ENCODE measurements at regions not wholly inside any gene's neighbourhood (a gene's known extent, or its start where the extent isn't known, plus 50 kb on each side); places are given as distances from the start of the nearest gene placed in this dataset.
A peak's percentile ranks its signal among the peaks of the same experiment; 100 is the strongest.
"Not testable (repeated sequence)": the region's sequence is repeated elsewhere in the genome, so short reads cannot be mapped to it uniquely, and the experiment has no call there.

DNA sequence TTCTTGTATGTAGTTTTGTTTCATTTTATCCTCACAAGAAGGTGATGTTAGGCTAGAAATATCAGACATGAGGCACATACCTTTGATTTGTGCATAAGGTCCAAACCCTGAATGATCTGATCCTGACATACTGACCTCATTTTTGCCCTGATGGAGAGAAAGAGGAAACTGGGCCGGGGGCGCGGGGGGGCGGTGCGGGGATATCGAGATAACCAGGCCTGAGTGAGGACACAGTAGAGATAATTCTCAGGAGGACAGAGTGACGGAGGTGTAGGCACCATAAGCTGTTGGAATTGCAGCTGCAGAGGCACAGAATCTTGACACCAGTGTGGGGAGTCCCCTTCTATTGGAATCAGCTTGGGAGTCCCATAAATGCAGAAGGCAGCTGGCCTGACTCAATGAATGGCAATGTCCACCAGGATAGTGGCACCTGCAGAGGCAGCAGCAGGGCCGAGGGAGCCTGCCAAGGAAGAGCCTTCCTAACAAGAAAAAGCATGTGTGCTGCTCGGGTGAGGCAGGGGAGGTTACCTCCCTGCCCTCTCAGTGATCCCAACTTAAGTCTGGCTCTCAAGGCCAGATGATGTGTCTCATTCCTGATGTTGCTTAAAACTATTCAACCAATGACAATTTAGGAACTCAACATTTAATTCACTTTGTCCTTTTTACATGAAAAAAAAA lies 234.3 kb upstream of the MSX2 start:
- DNase-seq (ENCODE audit: low read depth) = no peak

DNA sequence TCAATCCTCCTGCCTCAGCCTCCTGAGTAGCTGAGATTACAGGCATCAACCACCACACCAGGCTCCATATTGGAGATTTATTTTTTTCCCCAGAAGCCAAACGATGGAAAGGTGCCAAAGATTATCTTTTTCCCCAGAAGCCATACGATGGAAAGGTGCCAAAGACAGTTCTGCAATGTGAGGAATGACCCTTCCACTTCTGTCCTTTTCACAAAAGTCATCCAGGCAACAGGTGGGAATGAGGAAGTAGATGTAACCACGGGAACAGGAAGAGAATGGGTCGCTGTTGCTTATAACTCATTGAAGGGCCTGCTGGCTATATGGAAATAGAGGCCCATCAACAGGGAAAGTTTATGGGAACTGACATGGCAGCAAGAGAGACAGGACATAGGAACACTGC lies 233.7 kb upstream of the MSX2 start:
- DNase-seq (ENCODE audit: low read depth) = no peak

DNA sequence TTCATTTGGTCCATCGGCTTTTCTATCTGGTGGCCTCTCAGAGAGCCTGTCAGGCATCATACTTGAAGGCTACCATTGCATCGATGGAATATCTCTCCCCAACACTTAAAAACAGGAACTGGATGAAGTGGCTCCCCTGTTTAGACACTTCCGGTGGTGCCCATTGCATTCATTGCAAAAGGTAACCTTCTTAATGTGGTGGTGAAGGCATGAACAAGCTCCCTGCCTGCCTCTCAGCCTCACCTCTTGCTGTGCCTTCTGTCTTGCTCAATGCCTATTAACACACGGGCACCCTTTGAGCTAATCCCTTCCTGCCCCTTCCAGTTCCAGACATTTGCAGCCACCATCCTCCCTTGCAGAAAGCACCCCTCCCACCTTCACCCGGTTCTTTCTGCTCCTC lies 233.1 kb upstream of the MSX2 start:
- no peak for DNase-seq (ENCODE audit: low read depth)

DNA sequence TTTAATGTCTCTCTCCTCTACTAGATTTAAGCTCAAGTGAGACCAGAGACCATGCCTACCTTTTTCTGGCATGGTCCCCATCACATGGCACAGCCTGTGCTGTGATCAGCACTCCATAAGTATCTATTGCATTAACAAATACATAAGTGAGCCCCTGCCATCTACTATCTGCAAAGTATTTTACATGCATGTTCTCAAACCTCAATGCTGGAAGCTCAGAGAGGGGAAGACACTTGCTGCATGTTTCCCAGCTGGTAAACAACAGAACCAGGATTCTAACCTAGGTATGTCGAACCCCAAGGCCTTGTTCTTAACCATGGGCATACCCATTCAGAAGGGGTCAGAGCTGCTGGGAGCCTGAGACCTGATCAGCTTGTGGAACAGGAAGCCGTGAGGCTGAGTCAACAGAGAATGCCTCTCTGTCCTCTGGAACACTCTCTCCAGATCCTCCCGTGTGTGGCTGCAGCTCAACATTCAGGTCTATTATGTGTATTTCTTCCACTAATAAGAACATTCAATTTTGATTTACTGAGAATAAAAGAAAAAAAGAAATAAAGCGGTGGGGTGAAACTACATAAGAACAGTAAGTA lies 232.5 kb upstream of the MSX2 start:
- DNase-seq (ENCODE audit: low read depth) = no peak

DNA sequence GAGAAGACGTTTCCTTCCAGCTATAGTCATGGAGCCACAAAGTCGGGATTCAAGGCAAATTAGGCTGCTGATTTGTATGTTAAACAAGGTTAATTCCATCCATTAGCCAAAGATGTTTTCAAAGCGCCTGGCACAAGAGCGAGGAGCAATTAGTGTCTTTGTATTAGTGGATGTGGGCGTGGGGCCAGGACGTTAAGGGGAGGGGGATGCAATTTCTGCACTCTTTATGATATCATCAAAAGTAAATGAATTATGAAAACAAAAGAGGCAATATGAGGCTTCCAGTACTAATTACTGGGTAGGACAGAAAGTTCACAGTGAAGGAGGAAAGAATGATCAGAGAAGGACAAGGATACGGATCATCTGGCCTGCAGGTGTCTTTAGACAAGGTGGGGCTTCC lies 230.9 kb upstream of the MSX2 start:
- DNase-seq (ENCODE audit: low read depth) = no peak

DNA sequence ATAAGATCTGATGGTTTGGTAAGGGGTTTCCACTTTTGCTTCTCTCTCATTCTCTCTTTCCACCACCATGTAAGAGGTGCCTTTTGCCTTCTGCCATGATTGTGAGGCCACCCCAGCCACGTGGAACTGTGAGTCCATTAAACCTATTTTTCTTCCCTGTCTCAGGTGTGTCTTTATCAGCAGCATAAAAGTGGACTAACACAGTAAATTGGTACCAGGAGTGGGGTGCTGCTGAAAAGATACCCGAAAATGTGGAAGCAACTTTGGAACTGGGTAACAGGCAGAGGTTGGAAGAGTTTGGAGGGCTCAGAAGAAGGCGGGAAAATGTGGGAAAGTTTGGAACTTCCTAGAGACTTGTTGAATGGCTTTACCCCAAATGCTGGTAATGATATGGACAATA lies 226.4 kb upstream of the MSX2 start:
- not testable (repeated sequence) for DNase-seq (ENCODE audit: low read depth)

DNA sequence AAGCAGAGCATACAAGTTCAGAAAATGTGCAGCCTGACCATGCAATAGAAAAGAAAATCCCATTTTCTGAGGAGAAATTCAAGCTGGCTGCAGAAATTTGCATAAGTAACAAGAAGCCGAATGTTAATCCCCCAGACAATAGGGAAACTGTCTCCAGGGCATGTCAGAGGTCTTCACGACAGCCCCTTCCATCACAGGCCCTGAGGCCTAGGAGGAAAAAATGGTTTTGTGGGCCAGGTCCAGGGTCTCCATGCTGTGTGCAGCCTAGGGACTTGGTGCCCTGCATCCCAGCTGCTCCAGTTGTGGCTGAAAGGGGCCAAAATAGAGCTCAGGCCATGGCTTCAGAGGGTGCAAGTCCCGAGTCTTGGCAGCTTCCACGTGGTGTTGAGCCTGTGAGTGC lies 225.8 kb upstream of the MSX2 start:
- not testable (repeated sequence) for DNase-seq (ENCODE audit: low read depth)

DNA sequence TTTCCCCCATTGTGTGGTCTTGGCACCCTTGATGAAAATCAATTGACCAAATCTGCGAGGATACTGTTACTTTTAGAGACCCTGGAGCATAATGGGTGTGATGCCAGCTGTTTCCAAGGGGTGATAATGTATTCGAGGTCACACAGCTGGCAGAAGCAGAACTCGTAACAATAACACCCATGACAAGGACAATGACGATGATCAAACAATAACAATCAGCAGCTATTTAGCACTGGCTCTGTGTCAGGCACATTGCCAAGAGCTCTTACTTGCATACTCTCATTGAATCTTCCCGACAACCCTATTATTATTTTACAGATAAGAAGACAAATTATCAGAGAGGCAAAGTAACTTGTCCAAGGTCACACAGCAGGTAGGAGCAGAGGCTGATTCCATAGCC lies 223.7 kb upstream of the MSX2 start:
- DNase-seq (ENCODE audit: low read depth) = no peak

DNA sequence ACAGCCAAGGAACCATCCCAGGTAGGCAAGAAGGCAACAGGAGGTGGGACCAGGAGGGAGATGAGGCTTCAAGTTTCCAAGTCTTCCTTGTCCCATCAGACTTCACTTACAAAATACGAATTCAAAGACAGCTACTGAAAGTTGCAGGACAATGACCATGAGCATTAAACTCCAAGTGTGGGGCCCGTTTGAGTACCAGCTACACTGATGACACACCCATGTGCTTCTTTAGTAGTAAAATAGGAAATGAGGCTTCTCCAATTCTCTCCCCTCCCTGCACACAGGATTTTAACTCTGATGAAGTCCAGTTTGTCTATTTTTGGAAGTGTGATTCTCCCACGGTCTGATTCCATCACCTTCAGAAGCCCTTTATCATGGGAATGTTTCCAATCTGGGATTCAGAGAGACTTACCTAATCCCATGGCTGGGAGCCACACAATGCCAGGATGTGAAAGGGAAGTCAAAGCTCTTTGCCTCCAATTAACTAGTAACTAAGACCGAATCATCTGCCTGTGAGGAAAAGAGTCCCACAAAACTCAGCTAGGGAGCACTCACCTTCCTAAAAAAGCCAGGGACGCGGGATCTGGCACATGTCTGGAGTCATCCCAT lies 222.8 kb upstream of the MSX2 start:
- peak; percentile 11 for DNase-seq (ENCODE audit: low read depth)

DNA sequence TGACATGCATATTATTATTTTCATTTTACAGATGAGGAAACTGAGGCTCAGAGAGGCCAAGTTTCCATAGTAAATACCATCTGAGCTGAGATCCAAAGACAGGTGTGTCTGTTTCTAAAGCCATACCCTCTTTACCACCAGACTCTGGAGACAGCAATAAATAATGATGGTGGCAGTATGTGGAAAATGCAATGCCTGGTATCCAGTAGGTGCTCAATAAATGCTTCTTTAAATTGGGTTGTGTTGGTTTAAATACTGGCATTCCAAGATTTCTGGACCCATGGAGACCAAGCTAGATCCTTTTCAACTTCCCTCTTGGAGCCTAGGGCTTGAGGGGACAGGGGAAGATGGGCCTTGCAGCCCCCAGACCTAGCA lies 221.3 kb upstream of the MSX2 start:
- no peak for DNase-seq (ENCODE audit: low read depth)

DNA sequence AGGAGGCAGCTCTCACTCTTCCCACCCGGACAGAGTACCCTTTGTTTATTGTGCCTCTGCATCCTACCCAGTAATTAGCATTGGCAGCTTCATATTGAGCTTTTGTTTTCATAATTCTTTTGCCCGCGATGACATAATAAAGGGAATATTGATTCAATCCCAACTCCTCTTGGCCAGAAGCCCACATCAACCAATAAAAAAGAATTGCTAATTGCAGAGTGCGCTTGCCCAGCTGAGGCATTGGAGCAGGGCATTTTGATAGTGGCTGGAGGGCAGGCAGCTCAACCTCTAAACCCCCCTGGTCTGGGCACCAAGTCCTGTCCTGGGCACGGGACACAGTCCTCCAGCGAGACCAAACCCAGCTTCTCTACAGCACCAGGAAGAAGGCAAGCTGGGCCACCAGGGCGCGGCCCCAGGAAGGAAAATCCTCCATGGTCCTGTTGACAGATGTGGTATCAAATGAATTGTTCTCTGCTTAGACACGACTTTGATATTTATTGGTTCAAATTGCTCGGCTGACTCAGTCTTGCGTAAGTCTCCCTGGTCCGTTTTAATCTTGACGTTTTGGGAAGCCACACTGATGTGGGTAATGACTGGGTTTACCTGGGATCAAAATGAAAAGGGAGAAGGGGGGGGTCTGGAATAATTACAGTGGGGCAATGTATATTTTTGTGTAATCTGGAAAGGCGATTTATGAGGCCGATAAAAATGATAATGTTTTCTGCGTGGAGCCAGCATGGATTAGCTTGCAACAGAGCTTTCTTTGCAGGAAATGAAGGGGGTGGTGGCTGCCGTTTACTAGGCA lies 220.7 kb upstream of the MSX2 start:
- DNase-seq (ENCODE audit: low read depth) = peak; percentile 61

DNA sequence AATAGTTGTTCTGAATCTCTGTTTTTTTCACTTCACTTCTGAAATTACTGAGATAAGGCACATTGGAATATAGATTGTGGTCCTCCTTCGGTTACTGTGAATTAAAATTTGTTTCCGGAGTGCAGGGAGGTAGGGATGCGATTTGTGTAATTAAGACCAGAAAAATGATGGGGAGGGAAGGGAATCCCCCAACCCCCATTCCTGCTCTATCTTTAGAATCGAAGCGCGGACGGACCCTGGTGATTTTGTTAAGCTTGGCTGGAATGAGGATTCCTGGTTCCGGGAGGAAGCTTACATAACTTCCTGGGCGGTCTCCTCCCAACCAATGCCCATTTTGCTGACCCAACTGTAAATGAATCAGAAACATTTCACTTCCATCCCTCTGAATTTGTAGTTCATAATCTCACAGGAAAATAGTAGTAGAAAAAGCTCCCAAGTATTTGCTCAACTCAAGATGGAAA lies 220.1 kb upstream of the MSX2 start:
- peak; percentile 14 for DNase-seq (ENCODE audit: low read depth)

DNA sequence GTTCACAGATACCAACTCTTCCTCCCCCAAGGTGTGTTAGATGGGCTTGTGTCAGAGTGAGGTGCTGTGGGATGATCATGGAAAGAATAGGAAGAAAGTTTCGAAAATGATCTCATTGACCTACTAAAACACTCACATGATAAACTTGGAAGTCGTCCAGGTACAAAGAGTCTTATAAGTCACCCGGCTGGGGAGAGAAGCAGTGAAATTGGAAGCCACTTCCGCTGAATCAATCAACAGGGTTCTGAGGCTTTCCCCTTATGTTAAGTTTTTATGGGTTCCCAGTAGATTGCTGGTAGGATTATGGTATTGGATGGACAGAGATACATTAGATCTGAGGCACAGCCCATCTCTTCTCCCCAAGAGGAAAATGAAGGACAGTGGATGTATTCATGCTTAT lies 218.8 kb upstream of the MSX2 start:
- peak; percentile 63 for DNase-seq (ENCODE audit: low read depth)

DNA sequence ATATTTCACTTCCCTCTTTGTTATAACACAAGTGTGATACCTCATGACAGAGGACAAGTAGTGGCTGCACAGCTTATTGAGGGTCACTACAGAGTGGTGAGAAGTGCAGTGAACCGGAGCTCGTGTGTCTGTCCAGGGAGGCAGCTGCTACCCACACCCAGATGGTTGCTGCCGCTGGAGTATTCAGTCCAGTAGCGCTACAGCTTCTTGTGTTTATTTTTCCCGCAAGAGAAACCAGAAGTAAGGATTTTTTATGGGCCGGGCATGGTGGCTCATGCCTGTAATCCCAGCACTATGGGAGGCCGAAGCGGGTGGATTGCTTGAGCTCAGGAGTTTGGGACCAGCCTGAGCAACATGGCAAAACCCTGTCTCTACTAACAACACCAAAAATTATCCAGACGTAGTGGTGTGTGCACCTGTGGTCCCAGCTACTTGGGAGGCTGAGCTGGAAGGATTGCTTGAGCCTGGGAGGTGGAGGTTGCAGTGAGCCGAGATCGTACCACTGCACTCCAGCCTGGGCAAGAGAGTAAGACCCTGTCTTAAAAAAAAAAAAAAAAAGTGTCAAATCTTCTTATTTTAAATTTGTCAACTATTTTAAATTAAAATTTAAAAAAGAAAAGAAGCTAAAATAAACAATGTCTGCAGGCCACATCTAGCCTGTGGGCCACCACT lies 213.5 kb upstream of the MSX2 start:
- not testable (repeated sequence) for DNase-seq (ENCODE audit: low read depth)

DNA sequence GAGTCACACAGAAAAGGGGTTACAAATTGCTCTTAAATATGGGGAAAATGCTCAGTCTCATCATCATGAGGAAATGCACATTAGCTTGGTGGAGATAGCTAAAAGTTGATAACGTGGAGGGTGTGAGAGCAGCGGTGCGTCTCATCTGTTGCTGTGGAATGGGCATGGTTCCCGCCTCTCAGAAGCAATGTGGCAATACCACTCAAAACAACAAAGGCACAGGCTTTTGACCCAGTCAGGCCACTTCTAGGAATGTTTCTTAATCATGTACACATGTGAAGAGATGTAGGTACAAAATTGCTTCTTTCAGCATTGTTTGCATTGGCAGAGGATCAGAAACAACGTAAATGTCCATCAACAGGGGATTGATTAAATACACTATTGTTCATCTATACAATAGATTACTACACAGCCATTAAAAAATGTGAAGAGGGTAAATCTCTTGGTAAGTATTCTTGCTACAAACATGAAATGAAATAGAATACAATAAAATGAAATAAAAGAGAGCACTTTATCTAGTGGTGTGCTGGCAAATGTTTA lies 212.6 kb upstream of the MSX2 start:
- DNase-seq (ENCODE audit: low read depth) = no peak

DNA sequence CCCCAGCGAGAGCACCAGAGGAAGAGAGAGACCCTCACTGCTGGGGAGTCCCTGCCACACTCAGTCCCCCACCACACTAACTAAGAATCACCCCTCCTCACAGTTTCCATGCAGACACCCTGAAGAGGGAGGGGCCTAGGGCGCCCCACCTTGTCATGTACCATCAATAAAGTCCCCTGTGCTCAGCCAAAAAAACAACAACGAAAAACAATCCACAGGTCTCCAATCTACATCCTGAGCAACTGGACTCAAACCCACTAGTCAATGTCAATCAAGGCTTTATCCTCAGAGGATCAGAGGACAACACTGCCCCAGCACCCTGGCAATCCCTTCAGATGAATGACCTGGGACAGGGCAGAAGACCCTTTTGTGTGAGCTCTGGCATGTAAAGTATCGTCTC lies 210.1 kb upstream of the MSX2 start:
- no peak for DNase-seq (ENCODE audit: low read depth)

DNA sequence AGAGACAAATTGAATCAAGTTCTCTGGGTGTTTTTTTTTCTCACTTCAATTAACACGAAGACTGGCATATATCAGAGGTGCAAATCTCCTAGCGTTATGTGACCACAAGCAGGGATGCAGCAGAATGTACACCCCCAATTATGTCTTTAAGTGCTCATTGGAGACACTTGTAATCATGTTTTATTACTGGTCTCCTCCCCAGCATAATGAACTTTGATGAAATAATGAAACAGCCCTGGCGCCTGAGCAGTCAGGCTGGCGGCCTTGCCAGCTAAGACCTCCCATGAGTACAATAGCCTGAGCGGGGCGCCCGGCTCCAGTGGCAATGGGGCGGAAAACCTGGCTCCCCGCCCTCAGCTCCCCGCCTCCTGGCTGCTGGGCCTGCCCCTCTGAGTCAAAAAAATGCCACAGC lies 209.4 kb upstream of the MSX2 start:
- no peak for DNase-seq (ENCODE audit: low read depth)

DNA sequence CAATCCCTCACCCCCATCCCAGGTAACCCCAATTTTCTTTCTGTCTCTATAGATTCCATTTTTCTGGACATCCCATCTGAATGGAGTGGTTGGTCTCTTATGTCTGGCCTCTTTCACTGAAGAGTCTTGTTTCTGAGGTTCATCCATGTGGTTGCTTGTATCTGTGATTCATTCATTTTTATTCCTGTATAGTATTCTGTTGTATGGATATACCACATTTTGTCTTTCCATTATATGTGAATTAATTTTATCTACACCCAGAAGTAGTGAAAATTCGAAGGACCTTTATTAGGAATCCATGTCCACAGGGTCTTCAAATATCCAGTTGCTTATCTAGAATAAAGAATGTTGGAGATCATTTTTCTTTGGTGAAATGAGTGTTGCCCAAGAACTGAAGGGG lies 207.6 kb upstream of the MSX2 start:
- no peak for DNase-seq (ENCODE audit: low read depth)

DNA sequence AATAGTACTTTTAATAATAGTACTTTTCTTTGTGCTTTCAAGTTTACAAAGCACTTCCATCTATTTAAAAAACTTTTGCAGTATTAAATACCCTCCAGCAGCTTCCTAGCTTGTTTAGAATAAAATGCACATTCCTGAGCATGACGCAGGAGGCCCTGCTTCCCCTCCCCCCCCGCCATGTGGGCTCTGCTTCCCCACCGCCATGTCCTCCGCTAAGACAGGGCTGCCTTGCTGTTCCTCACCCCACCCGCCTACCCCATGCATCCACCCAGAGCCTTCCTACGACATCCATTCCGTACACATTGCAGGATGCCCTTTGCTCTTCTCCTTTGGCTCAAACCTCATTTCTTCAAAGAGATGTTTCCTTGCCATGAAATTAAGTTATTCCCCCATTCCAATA lies 205.9 kb upstream of the MSX2 start:
- no peak for DNase-seq (ENCODE audit: low read depth)

DNA sequence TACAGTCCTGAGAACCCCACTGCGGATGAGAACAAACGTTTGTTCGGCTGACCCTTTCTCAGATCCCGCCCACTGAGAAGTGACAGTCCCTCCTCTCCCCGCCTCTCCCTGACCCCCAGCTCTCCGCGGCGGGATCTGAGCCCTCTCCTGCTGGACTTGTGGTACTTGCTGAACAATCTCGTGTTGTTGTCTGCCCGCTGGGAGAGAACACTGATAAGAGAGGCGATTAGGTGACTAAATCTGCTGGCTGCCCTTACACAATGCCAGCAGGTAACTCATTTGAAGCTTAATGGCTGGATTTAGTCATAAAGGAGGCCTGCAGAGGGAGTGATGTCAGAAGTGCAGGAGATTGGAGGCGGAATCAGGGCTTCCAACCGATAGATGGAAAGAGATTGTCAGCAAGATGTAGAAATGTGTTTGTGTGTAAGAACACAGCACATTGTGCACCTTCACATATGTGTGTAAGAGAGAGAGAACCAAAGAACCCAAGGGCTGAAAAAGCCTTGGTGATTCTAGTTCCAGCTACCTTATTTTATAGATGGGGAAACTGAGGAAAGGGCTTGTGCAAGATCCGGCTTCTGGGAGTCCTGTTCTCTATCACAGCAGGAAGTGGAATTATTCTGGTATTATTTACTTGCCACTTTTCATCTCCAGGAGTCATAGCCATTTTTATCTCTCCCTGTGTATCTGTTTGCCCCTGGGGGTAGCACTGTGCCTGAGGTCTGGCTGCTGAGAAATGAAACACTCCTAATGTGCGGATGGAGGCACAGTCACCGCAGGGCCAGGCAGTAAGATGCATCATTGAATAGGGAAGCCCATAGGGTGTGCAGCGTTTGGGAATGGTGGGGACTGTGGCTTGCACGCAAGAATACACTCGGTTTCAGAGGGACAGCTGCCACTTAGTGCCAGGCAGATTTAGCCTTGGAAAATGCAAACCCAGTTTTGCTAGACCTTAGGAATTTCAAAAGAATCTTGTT lies 203.7 kb upstream of the MSX2 start:
- peak; percentile 8 for DNase-seq (ENCODE audit: low read depth)

DNA sequence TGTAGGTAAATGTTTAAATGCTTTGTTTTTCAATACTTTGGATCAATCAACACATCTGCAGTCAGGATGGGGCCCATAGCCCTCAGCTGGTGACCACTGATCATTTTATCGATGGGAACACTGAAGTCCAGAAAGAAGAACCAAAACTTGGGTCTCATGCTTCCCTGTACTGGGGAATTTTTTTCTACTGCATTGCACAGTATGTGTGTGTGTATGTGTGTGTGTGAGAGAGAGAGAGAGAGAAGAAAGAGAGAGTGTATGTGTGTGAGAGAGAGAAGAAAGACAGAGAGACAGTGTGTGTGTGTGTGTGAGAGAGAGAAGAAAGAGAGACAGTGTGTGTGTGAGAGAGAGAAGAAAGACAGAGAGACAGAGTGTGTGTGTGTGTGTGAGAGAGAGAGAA lies 202.9 kb upstream of the MSX2 start:
- no peak for DNase-seq (ENCODE audit: low read depth)
